ENCODE measurements at regions not wholly inside any gene's neighbourhood (a gene's known extent, or its start where the extent isn't known, plus 50 kb on each side); places are given as distances from the start of the nearest gene placed in this dataset.

- DNase-seq (ENCODE audit: low read depth in 1 of 2, low spot score in 1 of 2) = no peak
- TF ChIP-seq JUNB (IDR thresholded peaks at IDR 0.05) (no peak), CHD2 (IDR thresholded peaks at IDR 0.05; ENCODE audit: low read length, partially characterized antibody) (no peak), NPAS2 (CRISPR knock-in tag; IDR thresholded peaks at IDR 0.05; ENCODE audit: borderline replicate concordance) (no peak), CHD4 (IDR thresholded peaks at IDR 0.05; ENCODE audit: borderline replicate concordance) (no peak), TP53 (CRISPR knock-in tag; IDR thresholded peaks at IDR 0.05) (no peak), CEBPB (IDR thresholded peaks at IDR 0.05) (no peak), GATA3 (IDR thresholded peaks at IDR 0.05; ENCODE audit: borderline replicate concordance) (no peak), ATOH8 (CRISPR knock-in tag; IDR thresholded peaks at IDR 0.05; ENCODE audit: low read depth) (no peak), CBX2 (IDR thresholded peaks at IDR 0.05; ENCODE audit: borderline replicate concordance, low read depth) (no peak), EP300 (IDR thresholded peaks at IDR 0.05) (no peak), NR3C1 (IDR thresholded peaks at IDR 0.05) (no peak), RFX5 (IDR thresholded peaks at IDR 0.05) (no peak), ESRRA (IDR thresholded peaks at IDR 0.05; ENCODE audit: borderline replicate concordance, low read length) (no peak), HOXB5 (CRISPR knock-in tag; IDR thresholded peaks at IDR 0.05) (no peak)
- ChIA-PET POLR2A (no interaction called here), CTCF (no interaction called here)
- H3K4me3 ChIP-seq = no peak overlapping the region
- H3K27ac ChIP-seq = no peak overlapping the region
- ATAC-seq = no peak
- H3K4me1 ChIP-seq = no peaks in the 10 kb centered on the region
- no peak overlapping the region for H3K4me2 ChIP-seq
- WGBS (ENCODE audit: missing lambda C conversion rate) = 15% methylated on average over 7 of the region's 10 CpGs
- no peak for FAIRE-seq
- H3K9me3 ChIP-seq = no peaks in the 10 kb centered on the region
Measured at GRCh38 chr5:3304346-3304745, 291.3 kb upstream of the IRX1 start.

- DNase-seq (ENCODE audit: low read depth in 1 of 2, low spot score in 1 of 2) = no peak
- WGBS (ENCODE audit: missing lambda C conversion rate) = 20% methylated on average over 3 of the region's 3 CpGs
- Histone ChIP-seq H3K9me3 (no peaks in the 10 kb centered on the region), H3K4me3 (no peak overlapping the region), H3K4me1 (no peaks in the 10 kb centered on the region), H3K4me2 (no peak overlapping the region), H3K27ac (no peak overlapping the region)
- FAIRE-seq = no peak
- ChIA-PET CTCF (no interaction called here), POLR2A (no interaction called here)
- no peak for ATAC-seq
- TF ChIP-seq PBX3 (IDR thresholded peaks at IDR 0.05) = no peak
- no peak for TF ChIP-seq ESRRA (IDR thresholded peaks at IDR 0.05; ENCODE audit: borderline replicate concordance, low read length)
- TF ChIP-seq CTCF (IDR thresholded peaks at IDR 0.05) = no peak
- TF ChIP-seq HOXB5 (CRISPR knock-in tag; IDR thresholded peaks at IDR 0.05) = no peak
- no peak for TF ChIP-seq GATA3 (IDR thresholded peaks at IDR 0.05; ENCODE audit: borderline replicate concordance)
Measured at GRCh38 chr5:3303777-3304176, 291.9 kb upstream of the IRX1 start.

GRCh38 chr5:3302228-3302627 lies 293.4 kb upstream of the IRX1 start:
- ATAC-seq = no peak
- H3K4me3 ChIP-seq = no peak overlapping the region
- 0% methylated on average over 1 of the region's 1 CpG for WGBS (ENCODE audit: missing lambda C conversion rate)
- H3K27ac ChIP-seq = no peak overlapping the region
- no peaks in the 10 kb centered on the region for H3K9me3 ChIP-seq
- ChIA-PET CTCF (no interaction called here), POLR2A (no interaction called here)
- no peak for FAIRE-seq
- no peak overlapping the region for H3K4me2 ChIP-seq
- TF ChIP-seq ATOH8 (CRISPR knock-in tag; IDR thresholded peaks at IDR 0.05; ENCODE audit: low read depth) = no peak
- TF ChIP-seq ZC3H11A (IDR thresholded peaks at IDR 0.05) = no peak
- no peak for DNase-seq (ENCODE audit: low read depth in 1 of 2, low spot score in 1 of 2)
- no peaks in the 10 kb centered on the region for H3K4me1 ChIP-seq

GRCh38 chr5:3301306-3301705 lies 294.3 kb upstream of the IRX1 start:
- Histone ChIP-seq H3K9me3 (no peaks in the 10 kb centered on the region), H3K4me1 (no peaks in the 10 kb centered on the region), H3K4me2 (no peak overlapping the region), H3K4me3 (no peak overlapping the region), H3K27ac (no peak overlapping the region)
- DNase-seq (ENCODE audit: low read depth in 1 of 2, low spot score in 1 of 2) (no peak), FAIRE-seq (no peak), ATAC-seq (no peak)
- 18% methylated on average over 10 of the region's 10 CpGs for WGBS (ENCODE audit: missing lambda C conversion rate)
- TF ChIP-seq JUNB (IDR thresholded peaks at IDR 0.05) = no peak
- TF ChIP-seq HES2 (IDR thresholded peaks at IDR 0.05) = no peak
- ChIA-PET POLR2A (no interaction called here), CTCF (no interaction called here)

All from A549 (cell line).